Liver (tissue), 8 donors: ENCODE measurements at regions not wholly inside any gene's neighbourhood (a gene's known extent, or its start where the extent isn't known, plus 50 kb on each side); places are given as distances from the start of the nearest gene placed in this dataset.

Source experiments
- DNase-seq: peaks from one replicate; pipeline ENCODE4 v3.0.0-alpha.2; 2017; ENCODE audit warnings: low spot score
- H3K27ac ChIP-seq, 2 donors: one replicate each; pipeline ENCODE4 v1.7.0; 2013; ENCODE audit warnings: inconsistent platforms in 2 of 2, low read length in 2 of 2, control low read depth in 1 of 2, low read depth in 1 of 2, mild to moderate bottlenecking in 1 of 2
- H3K27me3 ChIP-seq, 4 donors: one replicate each; pipeline versions ENCODE4 v1.6.1 to v1.7.0; 2013; ENCODE audit warnings: low read length in 3 of 4, inconsistent platforms in 1 of 4, mild to moderate bottlenecking in 1 of 4, moderate library complexity in 1 of 4; ENCODE audit not compliant: control insufficient read depth in 4 of 4, insufficient read depth in 4 of 4
- H3K36me3 ChIP-seq, 4 donors: one replicate each; pipeline versions ENCODE4 v1.6.1 to v1.7.0; 2013; ENCODE audit warnings: low read length in 3 of 4, mild to moderate bottlenecking in 3 of 4, low read depth in 1 of 4, moderate library complexity in 1 of 4; ENCODE audit not compliant: control insufficient read depth in 4 of 4, insufficient read depth in 3 of 4
- H3K4me1 ChIP-seq, 4 donors: one replicate each; pipeline versions ENCODE4 v1.6.1 to v1.7.0; 2013; ENCODE audit warnings: low read length in 3 of 4, mild to moderate bottlenecking in 3 of 4, moderate library complexity in 1 of 4; ENCODE audit not compliant: control insufficient read depth in 4 of 4, insufficient read depth in 4 of 4
- H3K4me3 ChIP-seq, 3 donors: one replicate each; pipeline versions ENCODE4 v1.6.1 to v1.7.0; 2013; ENCODE audit warnings: low read length in 3 of 3, control low read depth in 1 of 3, low read depth in 1 of 3, mild to moderate bottlenecking in 1 of 3
- H3K9ac ChIP-seq, 2 donors: one replicate each; pipeline ENCODE4 v1.7.0; 2013; ENCODE audit warnings: low read length in 2 of 2, mild to moderate bottlenecking in 2 of 2, moderate library complexity in 2 of 2, control low read depth in 1 of 2, low read depth in 1 of 2
- H3K9me3 ChIP-seq, 4 donors: one replicate each; pipeline versions ENCODE4 v1.6.1 to v1.7.0; 2013; ENCODE audit warnings: low read length in 3 of 4; ENCODE audit not compliant: control insufficient read depth in 4 of 4
- EGR1 ChIP-seq, 2 donors: IDR thresholded peaks; 2 replicates each; pipeline ENCODE4 v1.6.1; 2016 to 2018; ENCODE audit warnings: antibody characterized with exemption in 2 of 2, low read depth in 2 of 2
- FOXA1 ChIP-seq: IDR thresholded peaks from 2 replicates; pipeline ENCODE4 v1.6.1; 2016; ENCODE audit warnings: antibody characterized with exemption
- FOXA2 ChIP-seq: IDR thresholded peaks from 2 replicates; pipeline ENCODE4 v1.6.1; 2016; ENCODE audit warnings: antibody characterized with exemption
- GABPA ChIP-seq, 2 donors: IDR thresholded peaks in 1 of 2; conservative IDR thresholded peaks in 1 of 2; 2 replicates each; pipeline ENCODE4 v1.6.1; 2016; ENCODE audit warnings: antibody characterized with exemption in 2 of 2, mild to moderate bottlenecking in 1 of 2, moderate library complexity in 1 of 2
- HNF4A ChIP-seq, 2 donors: conservative IDR thresholded peaks; 2 replicates each; pipeline ENCODE4 v1.6.1; 2016; ENCODE audit warnings: antibody characterized with exemption in 2 of 2, mild to moderate bottlenecking in 2 of 2
- HNF4G ChIP-seq: IDR thresholded peaks from 2 replicates; pipeline ENCODE4 v1.6.1; 2016; ENCODE audit warnings: antibody characterized with exemption
- JUND ChIP-seq, 2 donors: IDR thresholded peaks; 2 replicates each; pipeline ENCODE4 v1.6.1; 2016; ENCODE audit warnings: antibody characterized with exemption in 2 of 2
- NR2F2 ChIP-seq: IDR thresholded peaks from 2 replicates; pipeline ENCODE4 v1.6.1; 2016; ENCODE audit warnings: antibody characterized with exemption
- RAD21 ChIP-seq, 2 donors: IDR thresholded peaks; 2 replicates each; pipeline ENCODE4 v1.6.1; 2016; ENCODE audit warnings: antibody characterized with exemption in 2 of 2, mild to moderate bottlenecking in 2 of 2
- RXRA ChIP-seq, 2 donors: IDR thresholded peaks; 2 replicates each; pipeline ENCODE4 v1.6.1; 2017 to 2018; ENCODE audit warnings: antibody characterized with exemption in 2 of 2, mild to moderate bottlenecking in 1 of 2
- SP1 ChIP-seq: IDR thresholded peaks from 2 replicates; pipeline ENCODE4 v1.6.1; 2018; ENCODE audit warnings: antibody characterized with exemption, mild to moderate bottlenecking
- YY1 ChIP-seq: IDR thresholded peaks from 2 replicates; pipeline ENCODE4 v1.6.1; 2016; ENCODE audit warnings: antibody characterized with exemption, mild to moderate bottlenecking
- WGBS: extraction: QIAGEN DNeasy Blood & Tissue Kit; methylation state at CpG from one replicate; pipeline ENCODE4 v1.1.7; 2013; 5-methylcytosine and 5-hydroxymethylcytosine counted together
- TF ChIP-seq, protein P1 (sequence below): IDR thresholded peaks from 2 replicates; pipeline ENCODE4 v1.6.1; 2016; ENCODE audit warnings: antibody characterized with exemption
- TF ChIP-seq, protein P2 (sequence below): IDR thresholded peaks from 2 replicates; pipeline ENCODE4 v1.6.1; 2016; ENCODE audit warnings: antibody characterized with exemption
- TF ChIP-seq, protein P3 (sequence below): IDR thresholded peaks from 2 replicates; pipeline ENCODE4 v1.6.1; 2016; ENCODE audit warnings: antibody characterized with exemption, mild to moderate bottlenecking
- TF ChIP-seq, protein P4 (sequence below): fragments of 150-350 bp; IDR thresholded peaks from 2 replicates; pipeline ENCODE4 v1.5.1; 2017; ENCODE audit warnings: improper control_type of control experiment, low read depth, low read length; ENCODE audit not compliant: missing input control
- TF ChIP-seq, protein P5 (sequence below): IDR thresholded peaks from 2 replicates; pipeline ENCODE4 v1.6.1; 2016; ENCODE audit warnings: antibody characterized with exemption
- donor health status: healthy.
- donor health status: healthy.
- donor health status: healthy.
- donor health status: healthy.
- donor health status: healthy.

DNA sequence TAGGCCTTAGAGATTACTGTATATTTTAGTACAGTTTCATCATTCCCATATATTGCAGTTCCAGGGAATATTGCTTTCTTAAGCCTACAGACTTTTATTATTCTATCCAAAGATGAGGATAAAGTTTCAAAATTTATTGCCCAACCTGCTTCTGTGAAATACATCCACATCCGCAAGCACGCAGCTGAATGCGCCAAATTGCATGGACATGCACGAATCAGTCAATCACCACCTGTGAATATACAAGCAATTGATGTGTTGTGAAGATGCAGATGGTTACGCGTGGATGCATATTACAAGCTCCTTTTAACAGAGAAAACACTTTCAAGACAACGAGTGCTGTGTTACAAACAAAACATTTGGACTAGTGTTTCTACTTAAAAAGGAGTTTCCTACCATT is 577.8 kb upstream of the PLXNA2 start:
- Histone ChIP-seq H3K4me3 (no peak overlapping the region), H3K27ac (no peak overlapping the region), H3K9ac (no peak overlapping the region), H3K4me1 (no peaks in the 10 kb centered on the region), H3K9me3 (no peaks in the 10 kb centered on the region), H3K36me3 (no peaks in the 10 kb centered on the region), H3K27me3 (no peaks in the 10 kb centered on the region)
- no peak for DNase-seq
- TF ChIP-seq FOXA2: no peak
- TF ChIP-seq, protein P1, sequence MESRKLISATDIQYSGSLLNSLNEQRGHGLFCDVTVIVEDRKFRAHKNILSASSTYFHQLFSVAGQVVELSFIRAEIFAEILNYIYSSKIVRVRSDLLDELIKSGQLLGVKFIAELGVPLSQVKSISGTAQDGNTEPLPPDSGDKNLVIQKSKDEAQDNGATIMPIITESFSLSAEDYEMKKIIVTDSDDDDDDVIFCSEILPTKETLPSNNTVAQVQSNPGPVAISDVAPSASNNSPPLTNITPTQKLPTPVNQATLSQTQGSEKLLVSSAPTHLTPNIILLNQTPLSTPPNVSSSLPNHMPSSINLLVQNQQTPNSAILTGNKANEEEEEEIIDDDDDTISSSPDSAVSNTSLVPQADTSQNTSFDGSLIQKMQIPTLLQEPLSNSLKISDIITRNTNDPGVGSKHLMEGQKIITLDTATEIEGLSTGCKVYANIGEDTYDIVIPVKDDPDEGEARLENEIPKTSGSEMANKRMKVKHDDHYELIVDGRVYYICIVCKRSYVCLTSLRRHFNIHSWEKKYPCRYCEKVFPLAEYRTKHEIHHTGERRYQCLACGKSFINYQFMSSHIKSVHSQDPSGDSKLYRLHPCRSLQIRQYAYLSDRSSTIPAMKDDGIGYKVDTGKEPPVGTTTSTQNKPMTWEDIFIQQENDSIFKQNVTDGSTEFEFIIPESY: no peak
- TF ChIP-seq RXRA (IDR thresholded peaks at IDR 0.05): no peak
- 95% methylated on average over 7 of the region's 7 CpGs for WGBS

DNA sequence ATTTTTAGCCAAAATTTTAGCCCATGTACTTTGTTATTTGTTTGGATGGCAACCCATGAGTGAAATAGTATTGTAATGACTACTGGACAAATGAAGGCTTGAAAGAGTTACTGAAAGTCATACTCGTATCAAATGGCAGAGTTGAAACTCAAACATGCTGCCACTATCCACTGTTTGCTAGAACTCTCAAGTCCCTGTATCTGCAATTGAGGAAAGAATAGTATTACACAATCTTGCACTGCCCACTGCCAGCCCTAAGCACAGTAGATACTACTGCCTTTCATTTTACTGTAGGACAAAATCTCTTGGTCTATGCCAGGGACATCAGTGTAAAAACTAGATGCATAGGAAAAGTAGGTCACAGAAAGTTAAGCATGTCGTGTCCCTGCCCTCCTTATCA is 581.1 kb upstream of the PLXNA2 start:
- no peak overlapping the region for H3K27ac ChIP-seq
- TF ChIP-seq, protein P2, sequence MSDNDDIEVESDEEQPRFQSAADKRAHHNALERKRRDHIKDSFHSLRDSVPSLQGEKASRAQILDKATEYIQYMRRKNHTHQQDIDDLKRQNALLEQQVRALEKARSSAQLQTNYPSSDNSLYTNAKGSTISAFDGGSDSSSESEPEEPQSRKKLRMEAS: no peak
- TF ChIP-seq EGR1 (IDR thresholded peaks at IDR 0.05; ENCODE audit: low read depth in 2 of 2) (no peak), GABPA (IDR thresholded peaks at IDR 0.05 in 1 of 2, conservative IDR thresholded peaks at IDR 0.05 in 1 of 2) (no peak), HNF4G (no peak), FOXA2 (no peak), SP1 (no peak), RXRA (IDR thresholded peaks at IDR 0.05) (no peak), YY1 (no peak), JUND (IDR thresholded peaks at IDR 0.05) (no peak), RAD21 (IDR thresholded peaks at IDR 0.05) (no peak), NR2F2 (no peak), FOXA1 (no peak), HNF4A (conservative IDR thresholded peaks at IDR 0.05) (no peak)
- TF ChIP-seq, protein P3, sequence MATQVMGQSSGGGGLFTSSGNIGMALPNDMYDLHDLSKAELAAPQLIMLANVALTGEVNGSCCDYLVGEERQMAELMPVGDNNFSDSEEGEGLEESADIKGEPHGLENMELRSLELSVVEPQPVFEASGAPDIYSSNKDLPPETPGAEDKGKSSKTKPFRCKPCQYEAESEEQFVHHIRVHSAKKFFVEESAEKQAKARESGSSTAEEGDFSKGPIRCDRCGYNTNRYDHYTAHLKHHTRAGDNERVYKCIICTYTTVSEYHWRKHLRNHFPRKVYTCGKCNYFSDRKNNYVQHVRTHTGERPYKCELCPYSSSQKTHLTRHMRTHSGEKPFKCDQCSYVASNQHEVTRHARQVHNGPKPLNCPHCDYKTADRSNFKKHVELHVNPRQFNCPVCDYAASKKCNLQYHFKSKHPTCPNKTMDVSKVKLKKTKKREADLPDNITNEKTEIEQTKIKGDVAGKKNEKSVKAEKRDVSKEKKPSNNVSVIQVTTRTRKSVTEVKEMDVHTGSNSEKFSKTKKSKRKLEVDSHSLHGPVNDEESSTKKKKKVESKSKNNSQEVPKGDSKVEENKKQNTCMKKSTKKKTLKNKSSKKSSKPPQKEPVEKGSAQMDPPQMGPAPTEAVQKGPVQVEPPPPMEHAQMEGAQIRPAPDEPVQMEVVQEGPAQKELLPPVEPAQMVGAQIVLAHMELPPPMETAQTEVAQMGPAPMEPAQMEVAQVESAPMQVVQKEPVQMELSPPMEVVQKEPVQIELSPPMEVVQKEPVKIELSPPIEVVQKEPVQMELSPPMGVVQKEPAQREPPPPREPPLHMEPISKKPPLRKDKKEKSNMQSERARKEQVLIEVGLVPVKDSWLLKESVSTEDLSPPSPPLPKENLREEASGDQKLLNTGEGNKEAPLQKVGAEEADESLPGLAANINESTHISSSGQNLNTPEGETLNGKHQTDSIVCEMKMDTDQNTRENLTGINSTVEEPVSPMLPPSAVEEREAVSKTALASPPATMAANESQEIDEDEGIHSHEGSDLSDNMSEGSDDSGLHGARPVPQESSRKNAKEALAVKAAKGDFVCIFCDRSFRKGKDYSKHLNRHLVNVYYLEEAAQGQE: no peak
- TF ChIP-seq, protein P1: no peak
- TF ChIP-seq, protein P4, sequence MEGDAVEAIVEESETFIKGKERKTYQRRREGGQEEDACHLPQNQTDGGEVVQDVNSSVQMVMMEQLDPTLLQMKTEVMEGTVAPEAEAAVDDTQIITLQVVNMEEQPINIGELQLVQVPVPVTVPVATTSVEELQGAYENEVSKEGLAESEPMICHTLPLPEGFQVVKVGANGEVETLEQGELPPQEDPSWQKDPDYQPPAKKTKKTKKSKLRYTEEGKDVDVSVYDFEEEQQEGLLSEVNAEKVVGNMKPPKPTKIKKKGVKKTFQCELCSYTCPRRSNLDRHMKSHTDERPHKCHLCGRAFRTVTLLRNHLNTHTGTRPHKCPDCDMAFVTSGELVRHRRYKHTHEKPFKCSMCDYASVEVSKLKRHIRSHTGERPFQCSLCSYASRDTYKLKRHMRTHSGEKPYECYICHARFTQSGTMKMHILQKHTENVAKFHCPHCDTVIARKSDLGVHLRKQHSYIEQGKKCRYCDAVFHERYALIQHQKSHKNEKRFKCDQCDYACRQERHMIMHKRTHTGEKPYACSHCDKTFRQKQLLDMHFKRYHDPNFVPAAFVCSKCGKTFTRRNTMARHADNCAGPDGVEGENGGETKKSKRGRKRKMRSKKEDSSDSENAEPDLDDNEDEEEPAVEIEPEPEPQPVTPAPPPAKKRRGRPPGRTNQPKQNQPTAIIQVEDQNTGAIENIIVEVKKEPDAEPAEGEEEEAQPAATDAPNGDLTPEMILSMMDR: no peak
- TF ChIP-seq, protein P5, sequence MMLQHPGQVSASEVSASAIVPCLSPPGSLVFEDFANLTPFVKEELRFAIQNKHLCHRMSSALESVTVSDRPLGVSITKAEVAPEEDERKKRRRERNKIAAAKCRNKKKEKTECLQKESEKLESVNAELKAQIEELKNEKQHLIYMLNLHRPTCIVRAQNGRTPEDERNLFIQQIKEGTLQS: no peak
- H3K9me3 ChIP-seq: no peaks in the 10 kb centered on the region
- H3K4me1 ChIP-seq: no peaks in the 10 kb centered on the region
- WGBS: 49% methylated on average over 2 of the region's 2 CpGs
- peaks cover 0 to 2% (median 0%) of the 10 kb centered on the region in 4 donors for H3K27me3 ChIP-seq
- no peak overlapping the region for H3K4me3 ChIP-seq
- no peak overlapping the region for H3K9ac ChIP-seq
- H3K36me3 ChIP-seq: no peaks in the 10 kb centered on the region
- no peak for DNase-seq
